ENCODE measurements at regions not wholly inside any gene's neighbourhood (a gene's known extent, or its start where the extent isn't known, plus 50 kb on each side); places are given as distances from the start of the nearest gene placed in this dataset.

GRCh38 chr9:107546859-107547258 is 57.3 kb upstream of the KLF4 start:
- TF ChIP-seq EZH2 (IDR thresholded peaks at IDR 0.05; ENCODE audit: borderline replicate concordance) (no peak), EZH2phosphoT487 (IDR thresholded peaks at IDR 0.05; ENCODE audit: low read depth, severe bottlenecking, unreplicated experiment) (no peak)
- TF ChIP-seq, protein P1, sequence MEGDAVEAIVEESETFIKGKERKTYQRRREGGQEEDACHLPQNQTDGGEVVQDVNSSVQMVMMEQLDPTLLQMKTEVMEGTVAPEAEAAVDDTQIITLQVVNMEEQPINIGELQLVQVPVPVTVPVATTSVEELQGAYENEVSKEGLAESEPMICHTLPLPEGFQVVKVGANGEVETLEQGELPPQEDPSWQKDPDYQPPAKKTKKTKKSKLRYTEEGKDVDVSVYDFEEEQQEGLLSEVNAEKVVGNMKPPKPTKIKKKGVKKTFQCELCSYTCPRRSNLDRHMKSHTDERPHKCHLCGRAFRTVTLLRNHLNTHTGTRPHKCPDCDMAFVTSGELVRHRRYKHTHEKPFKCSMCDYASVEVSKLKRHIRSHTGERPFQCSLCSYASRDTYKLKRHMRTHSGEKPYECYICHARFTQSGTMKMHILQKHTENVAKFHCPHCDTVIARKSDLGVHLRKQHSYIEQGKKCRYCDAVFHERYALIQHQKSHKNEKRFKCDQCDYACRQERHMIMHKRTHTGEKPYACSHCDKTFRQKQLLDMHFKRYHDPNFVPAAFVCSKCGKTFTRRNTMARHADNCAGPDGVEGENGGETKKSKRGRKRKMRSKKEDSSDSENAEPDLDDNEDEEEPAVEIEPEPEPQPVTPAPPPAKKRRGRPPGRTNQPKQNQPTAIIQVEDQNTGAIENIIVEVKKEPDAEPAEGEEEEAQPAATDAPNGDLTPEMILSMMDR (IDR thresholded peaks at IDR 0.05; ENCODE audit: poor library complexity): no peak
